IMR-90 (cell line): ENCODE measurements at regions not wholly inside any gene's neighbourhood (a gene's known extent, or its start where the extent isn't known, plus 50 kb on each side); places are given as distances from the start of the nearest gene placed in this dataset.

Experiments used
- BHLHE40 ChIP-seq: fragments of 150-350 bp; IDR thresholded peaks from 2 replicates; pipeline ENCODE4 v1.6.1; 2016; ENCODE audit warnings: mild to moderate bottlenecking, low read depth, low read length
- CEBPB ChIP-seq: IDR thresholded peaks from 2 replicates; pipeline ENCODE4 v1.6.1; 2012; ENCODE audit warnings: low read depth, low read length, improper control_type of control experiment
- CTCF ChIP-seq: conservative IDR thresholded peaks from 2 replicates; pipeline ENCODE4 v1.5.1; 2012; ENCODE audit warnings: mild to moderate bottlenecking, low read depth, low read length, improper control_type of control experiment
- ELK1 ChIP-seq: fragments of 150-350 bp; IDR thresholded peaks from 2 replicates; pipeline ENCODE4 v1.6.1; 2016; ENCODE audit warnings: low read depth, mild to moderate bottlenecking, low read length, moderate library complexity, borderline replicate concordance
- FOS ChIP-seq: fragments of 150-350 bp; IDR thresholded peaks from 2 replicates; pipeline ENCODE4 v1.6.1; 2016; ENCODE audit warnings: low read depth, low read length
- MAFK ChIP-seq: IDR thresholded peaks from 2 replicates; pipeline ENCODE4 v1.6.1; 2012; ENCODE audit warnings: low read depth, low read length, improper control_type of control experiment
- MXI1 ChIP-seq: IDR thresholded peaks from 2 replicates; pipeline ENCODE4 v1.6.1; 2012; ENCODE audit warnings: low read depth, mild to moderate bottlenecking, low read length, moderate library complexity, borderline replicate concordance
- POLR2A ChIP-seq: IDR thresholded peaks from 2 replicates; pipeline ENCODE4 v1.6.1; 2012; ENCODE audit warnings: mild to moderate bottlenecking, low read depth, low read length
- RAD21 ChIP-seq: IDR thresholded peaks from 2 replicates; pipeline ENCODE4 v1.6.1; 2012; ENCODE audit warnings: low read length, improper control_type of control experiment
- RCOR1 ChIP-seq: IDR thresholded peaks from 2 replicates; pipeline ENCODE4 v1.6.1; 2012; ENCODE audit warnings: mild to moderate bottlenecking, low read length, improper control_type of control experiment; ENCODE audit not compliant: insufficient replicate concordance
- RFX5 ChIP-seq: IDR thresholded peaks from 2 replicates; pipeline ENCODE4 v1.8.0; 2012; ENCODE audit warnings: low read depth, mild to moderate bottlenecking, low read length, moderate library complexity
- SMC3 ChIP-seq: fragments of 150-350 bp; IDR thresholded peaks from 2 replicates; pipeline ENCODE4 v1.6.1; 2016; ENCODE audit warnings: low read depth, mild to moderate bottlenecking, antibody characterized with exemption, low read length, moderate library complexity
- USF2 ChIP-seq: fragments of 150-350 bp; IDR thresholded peaks from 2 replicates; pipeline ENCODE4 v1.6.1; 2017; ENCODE audit warnings: mild to moderate bottlenecking, antibody characterized with exemption, low read length, low read depth

GRCh38 chr3:80043226-80043625 is 275.4 kb upstream of the ROBO1 start:
- TF ChIP-seq CTCF (no peak), POLR2A (no peak), MXI1 (no peak), ELK1 (no peak), BHLHE40 (no peak), MAFK (no peak), SMC3 (no peak), RAD21 (no peak), USF2 (no peak), RCOR1 (no peak), CEBPB (no peak), RFX5 (no peak), FOS (no peak)
